Dermis blood vessel endothelial cell (primary cell): ENCODE measurements at regions not wholly inside any gene's neighbourhood (a gene's known extent, or its start where the extent isn't known, plus 50 kb on each side); places are given as distances from the start of the nearest gene placed in this dataset.

Experiments used
- DNase-seq: peaks from one replicate; pipeline ENCODE4 v3.0.0; 2010

DNA sequence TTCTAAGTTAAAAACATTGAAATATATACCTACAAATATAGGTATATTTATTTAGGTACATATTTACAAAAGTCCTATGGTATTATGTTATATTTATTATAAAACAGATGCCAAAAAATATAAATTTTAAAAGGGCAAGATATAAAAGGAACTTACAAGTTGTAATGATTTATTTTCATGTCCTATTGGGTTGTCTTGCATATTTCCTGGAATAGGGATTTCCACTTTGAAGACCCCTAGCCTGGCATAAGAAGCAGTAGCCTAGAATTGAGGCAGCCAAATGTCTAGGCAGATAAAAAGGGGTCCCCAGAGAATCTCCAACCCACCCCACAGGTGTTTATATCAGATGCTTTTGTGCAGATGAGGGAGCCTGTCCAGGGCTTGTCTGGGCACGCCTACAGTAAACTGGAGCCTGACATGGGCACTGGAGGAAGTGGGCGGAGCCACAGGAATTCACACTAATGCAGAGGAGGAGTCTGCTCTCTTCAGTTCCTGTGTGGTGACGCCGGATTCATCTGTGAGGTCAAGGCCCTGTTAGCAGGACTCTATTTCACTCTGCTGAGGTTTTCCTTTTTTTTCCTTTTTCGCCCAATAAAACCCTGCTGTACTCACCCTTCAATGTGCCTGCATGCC is 1088.9 kb upstream of the PIK3C3 start:
- no peak for DNase-seq

DNA sequence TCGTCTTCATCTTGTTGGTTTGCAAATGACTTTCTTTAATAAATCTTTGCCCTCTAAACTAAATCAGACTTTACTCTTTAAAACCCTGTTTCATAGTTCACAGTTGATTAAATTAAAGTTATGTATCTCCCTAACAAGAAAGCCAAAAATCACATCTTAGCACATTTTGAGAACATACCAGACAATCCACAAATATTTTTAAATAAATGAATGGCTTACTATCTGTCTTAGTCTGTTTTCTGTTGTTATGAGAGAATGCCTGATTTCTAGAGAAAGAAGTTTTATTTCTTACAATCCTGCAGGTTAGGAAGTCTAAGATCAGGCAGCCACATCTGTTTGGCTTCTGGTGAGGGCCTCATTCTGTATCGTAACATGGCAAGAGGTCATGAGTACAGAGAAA is 1090.2 kb upstream of the PIK3C3 start:
- DNase-seq, result no peak

DNA sequence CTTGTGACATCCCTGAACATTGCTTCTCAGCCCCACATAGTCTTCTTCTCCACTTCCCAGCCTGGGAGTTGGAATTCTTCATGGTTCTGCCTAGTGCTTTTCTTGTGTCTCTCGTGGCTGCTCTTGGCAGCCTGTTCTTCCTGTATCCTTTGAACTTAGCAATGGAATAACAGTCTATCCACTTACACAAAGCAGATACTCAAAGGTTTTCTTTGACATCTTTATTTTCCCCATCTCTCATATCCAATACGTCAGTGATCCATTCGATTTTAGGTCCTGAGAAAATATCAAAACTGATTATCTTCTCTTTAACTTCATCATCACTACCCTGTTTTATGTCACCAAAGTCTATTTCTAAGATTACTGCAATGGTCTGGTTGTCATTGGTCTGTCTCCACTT is 1091.2 kb upstream of the PIK3C3 start:
- no peak for DNase-seq

DNA sequence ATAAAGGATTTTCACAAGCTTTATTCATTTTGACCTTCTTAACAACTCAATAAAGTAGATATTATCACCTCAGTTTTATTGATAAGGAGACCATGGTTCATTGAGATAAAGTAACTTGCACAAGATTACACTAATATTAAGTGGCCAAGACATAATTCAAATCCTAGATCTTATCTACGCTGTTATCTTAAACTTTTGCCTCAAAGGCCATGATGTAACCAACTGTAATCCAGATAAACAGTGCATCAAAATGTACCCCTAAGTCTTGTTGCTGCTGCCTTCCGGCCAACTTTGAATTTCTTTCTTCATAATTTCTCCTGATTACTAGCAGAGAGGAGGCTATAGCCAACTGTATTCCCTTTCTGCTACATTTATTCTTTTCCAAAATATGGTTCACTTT is 1094.8 kb upstream of the PIK3C3 start:
- no peak for DNase-seq

DNA sequence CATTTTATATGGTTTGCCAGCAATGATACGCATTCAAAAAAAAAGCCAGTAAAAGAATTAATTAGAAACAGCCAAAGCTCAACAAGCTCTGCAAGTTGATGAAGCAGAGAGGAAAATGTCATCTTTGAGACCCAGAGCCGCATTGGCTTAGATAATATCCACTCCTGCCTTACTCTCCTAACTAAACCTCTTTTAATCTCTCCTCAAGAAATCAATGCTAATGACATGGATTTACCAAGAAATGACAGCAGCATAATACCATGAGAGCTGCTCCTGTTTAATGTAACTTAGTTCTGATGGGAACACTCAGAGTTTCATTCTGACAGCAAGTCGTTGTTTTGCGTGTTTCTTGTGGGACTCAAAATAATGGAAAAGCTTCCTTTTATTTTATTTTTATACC is 1099.4 kb upstream of the PIK3C3 start:
- no peak for DNase-seq

DNA sequence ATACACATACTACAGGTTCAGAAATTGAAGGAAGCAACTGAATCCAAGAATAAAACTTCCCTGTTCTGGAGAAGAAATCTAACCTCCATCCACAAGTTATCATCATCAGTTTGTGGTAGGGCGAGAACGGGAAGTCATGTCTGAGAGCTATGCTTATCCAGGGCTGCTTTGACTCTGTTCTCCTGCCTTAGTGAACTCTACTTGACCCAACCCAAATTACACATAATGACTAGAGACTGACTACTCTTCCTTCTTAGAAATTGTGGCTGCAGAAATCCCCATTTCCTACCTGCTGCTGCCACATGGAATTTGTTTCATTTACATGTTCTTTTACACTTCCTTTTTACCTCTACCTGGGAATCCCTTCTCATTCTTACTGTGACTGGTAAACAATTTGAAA is 1102.6 kb upstream of the PIK3C3 start:
- DNase-seq, result no peak

DNA sequence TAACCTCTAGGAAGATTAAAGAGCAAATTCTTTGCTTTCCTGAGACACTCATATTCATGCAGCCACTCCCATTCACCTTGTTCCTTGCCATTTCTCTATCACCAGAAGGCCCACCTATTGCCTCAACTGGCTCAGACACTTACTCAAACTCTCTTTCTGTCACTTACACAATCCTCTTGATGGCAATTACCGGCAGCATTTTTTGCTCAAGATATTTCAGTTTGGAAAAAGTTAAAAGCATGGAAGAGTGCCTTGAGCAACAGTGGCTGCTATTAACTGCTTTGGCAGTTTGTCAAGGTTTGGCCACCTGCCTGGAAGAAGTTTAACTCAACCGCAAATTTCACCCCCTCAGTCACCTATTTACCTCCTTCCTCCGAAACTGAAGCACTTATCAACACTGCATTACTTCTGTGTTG is 1104.0 kb upstream of the PIK3C3 start:
- no peak for DNase-seq

DNA sequence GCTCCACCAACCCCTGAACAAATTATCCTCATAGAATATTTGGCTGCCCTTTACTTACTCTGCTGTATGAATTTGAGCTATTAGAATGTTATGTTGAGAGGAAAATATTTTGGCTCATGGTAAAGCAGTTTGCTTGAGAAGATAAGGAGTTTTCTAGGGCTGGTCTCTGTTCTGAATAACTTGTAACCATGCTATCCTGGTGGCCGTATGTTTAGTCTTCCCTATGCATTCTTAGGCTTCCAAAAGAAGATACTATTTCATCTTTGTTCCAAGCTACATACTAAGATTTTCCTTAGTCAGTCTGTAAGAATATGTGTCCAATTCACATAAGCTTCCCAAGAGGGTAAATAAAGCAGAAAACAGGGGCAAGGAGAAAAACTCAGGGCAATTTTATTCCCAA is 1105.1 kb upstream of the PIK3C3 start:
- no peak for DNase-seq

DNA sequence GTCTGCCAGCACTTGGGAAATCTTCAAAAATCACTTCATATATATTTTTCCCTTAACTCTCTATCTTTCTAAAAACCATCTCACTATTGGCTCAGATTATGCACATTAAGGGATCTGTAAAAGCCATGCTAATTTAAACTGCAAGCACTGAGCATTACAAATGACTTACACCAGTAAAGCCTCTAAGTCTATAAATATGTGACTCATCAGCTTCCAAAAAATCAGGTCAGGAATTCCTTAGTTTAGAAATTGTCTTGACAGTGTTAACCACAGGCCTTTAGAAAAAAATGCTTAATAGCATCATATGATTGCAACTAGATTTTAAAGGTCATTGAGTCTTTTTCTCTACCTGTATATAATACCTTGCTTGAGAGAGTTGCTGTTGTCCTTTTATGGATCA is 1113.6 kb upstream of the PIK3C3 start:
- no peak for DNase-seq

DNA sequence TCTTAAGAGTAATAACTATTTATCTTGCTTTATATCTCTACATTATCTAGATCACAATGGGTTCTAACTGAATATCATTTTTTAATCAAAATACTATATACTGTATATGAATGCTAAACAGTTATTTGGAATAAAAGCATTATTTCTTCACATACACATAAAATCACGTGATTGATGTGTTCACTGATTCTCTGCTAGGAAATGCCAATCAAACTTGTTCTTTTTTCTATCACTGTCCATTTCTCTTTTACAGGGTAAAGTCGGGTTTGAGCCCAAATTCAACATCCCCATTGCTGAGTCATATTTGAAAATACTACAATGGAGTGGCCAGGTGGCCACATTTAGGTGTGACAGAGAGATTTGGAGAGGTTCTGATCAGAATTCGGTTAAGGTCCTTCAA is 1114.0 kb upstream of the PIK3C3 start:
- no peak for DNase-seq

DNA sequence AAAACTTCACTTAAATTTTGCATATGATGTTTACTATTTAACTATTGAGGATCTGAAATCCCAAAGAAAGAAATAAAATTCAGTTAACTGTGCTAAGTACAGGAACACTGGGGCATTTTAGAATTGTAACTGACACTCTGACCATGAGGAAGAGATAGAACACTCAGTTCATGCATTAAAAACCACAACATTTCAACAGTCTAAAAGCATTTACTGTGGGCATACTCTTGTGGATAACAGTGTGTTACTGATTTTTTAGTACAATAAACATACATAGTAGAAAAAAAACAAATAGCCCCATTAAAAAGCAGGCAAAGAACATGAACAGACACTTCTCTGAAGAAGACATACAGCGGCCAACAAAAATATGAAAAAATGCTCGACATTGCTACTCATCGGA is 1122.7 kb upstream of the PIK3C3 start:
- no peak for DNase-seq

DNA sequence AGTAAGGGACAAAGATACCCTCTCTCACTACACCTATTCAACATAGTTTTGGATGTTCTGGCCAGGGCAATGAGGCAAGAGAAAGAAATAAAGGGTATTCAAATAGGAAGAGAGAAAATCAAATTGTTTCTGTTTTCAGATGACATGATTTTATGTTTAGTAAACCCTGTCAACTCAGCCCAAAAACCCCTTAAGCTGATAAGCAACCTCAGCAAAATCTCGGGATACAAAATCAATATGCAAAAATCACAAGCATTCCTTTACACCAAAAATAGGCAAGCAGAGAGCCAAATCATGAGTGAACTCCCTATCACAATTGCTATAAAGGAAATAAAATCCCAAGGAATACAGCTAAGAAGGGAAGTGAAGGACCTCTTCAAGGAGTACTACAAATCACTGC is 1130.7 kb upstream of the PIK3C3 start:
- DNase-seq, result no peak

DNA sequence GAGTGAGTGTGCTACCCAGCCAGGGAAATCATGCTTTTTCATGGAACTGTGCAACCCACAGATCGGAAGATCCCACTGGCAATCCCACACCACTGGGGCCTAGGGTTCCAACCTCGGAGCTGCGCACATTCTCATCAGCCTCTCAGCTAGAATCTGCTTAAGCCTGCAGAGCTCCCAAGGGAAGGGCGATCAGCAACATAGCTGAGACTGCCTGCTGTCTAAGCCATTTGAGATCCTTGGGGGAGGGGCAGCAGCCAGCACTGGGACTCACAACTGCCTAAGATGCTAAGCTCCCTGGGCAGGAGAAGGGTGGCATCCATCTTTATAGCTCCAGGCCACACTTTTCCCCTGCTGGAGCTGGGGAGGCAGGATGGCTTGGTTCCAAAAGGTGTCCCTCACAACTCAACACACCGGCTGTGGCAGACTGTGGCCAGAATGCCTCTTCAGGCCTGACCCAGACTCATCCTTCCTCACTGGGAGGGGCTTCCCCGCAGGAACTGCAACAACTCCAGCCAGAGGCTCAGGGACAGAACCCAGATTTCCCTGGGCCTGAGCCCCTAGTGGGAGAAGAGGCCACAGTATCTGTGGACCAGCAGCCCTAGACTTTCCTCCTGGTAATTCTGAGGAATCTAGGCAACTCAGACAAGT is 1133.3 kb upstream of the PIK3C3 start:
- no peak for DNase-seq

DNA sequence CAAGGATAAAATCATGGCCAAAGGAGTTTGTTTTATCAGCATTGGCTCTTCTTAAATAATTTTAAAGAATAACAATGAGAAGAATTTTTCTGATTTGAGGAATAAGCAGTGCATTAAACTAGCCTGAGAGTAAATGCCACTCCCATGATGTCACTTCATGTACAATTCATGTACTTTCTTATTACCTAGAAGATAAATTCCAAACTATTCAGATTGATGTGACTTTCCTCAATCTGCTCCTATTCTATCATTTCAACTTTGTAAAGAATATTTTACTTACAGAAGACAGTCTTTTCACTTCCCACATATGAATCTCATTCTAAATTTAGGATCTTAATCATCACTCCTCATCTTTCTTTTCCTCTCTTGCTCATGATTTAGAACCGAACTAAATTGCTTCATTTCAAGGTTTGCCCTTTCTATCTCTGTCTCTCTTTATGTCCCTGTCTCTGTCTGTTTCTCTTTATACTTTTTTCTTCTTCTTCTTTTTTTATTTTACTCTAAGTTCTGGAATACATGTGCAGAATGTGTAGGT is 1142.0 kb upstream of the PIK3C3 start:
- no peak for DNase-seq

DNA sequence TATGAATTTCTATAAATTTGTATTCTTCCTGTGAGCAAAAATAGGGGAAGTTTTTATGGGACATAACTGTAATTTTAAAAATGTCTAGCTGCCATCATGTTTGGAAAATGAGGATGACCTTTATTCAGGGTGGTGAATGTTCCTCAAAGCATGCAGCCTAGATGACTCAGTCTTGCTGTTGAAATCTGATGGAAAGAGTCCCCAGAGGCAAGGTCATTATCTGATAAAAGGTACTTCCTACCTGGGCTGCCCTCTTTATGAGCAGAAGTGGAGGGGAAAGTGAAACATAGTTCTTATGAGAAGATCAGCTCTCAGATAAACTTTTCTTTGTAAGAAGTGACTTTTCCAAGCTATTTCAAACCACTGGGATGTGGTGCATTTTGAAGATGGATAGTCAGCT is 1144.7 kb upstream of the PIK3C3 start:
- DNase-seq, result no peak

DNA sequence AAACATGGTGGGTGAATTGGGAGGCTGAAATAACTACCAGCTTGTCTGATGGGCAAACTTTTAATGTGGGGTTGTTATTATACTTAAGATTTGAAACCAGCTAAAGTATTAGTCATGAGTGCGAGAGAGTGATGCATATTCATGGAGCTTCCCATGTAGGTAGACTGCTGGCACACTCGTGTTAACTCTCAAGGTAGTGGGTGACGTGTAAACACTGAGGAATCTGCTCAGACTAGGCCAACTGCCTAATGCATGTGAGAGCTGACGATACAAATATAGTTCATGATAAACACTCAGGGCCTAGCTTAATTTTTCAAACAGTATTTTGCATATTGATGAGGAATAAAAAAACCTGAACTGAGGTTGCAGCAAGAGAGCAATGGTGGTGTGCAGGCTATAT is 1165.7 kb upstream of the PIK3C3 start:
- no peak for DNase-seq

DNA sequence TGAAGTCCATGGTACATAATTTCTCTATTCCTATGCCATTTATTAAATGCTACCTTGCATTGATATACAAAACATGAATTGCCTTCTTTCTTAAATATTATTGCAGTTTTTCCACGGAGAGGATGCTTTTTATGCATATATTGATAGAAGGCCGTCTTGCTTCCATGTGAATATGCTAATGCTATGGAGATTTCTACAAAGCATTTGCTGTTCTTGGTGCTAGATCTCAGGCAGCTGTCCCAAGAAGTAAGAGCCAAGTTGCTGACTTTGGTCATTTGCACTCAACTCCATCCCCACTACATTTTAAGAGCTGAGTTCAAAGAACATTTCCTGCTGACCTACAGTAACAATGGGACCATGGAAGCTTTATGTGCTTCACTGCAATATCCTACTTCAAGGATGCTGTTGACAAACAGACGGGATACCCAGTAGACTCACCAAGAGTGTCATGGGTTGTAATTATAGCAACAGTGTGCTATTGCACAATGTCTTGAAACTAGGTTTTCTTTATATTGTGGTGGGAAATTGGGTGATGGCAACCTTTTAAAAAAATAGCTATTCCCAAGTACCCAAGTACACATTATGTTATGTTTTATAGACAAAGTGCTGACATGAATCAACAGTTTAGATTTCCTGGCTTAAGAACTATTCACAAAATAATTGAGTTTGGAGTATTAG is 1172.4 kb upstream of the PIK3C3 start:
- DNase-seq, result no peak

DNA sequence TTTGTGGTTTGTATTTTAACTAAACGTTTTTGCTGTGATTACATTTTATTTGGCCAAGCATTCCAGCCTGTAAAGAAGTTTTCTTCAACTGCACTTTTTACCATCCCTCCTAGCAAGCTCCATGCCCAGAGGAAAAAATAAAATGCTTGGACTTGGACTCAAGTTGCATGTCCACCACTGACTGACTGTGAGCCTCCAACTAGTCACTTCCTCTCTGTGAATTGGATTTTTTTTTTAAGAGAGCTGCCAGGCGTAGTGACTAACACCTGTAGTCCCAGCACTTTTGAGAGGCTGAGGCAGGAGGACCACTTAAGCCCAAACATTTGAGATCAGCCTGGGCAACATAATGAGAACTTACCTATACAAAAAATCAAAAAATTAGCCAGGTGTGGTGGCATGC is 1185.2 kb upstream of the PIK3C3 start:
- no peak for DNase-seq

DNA sequence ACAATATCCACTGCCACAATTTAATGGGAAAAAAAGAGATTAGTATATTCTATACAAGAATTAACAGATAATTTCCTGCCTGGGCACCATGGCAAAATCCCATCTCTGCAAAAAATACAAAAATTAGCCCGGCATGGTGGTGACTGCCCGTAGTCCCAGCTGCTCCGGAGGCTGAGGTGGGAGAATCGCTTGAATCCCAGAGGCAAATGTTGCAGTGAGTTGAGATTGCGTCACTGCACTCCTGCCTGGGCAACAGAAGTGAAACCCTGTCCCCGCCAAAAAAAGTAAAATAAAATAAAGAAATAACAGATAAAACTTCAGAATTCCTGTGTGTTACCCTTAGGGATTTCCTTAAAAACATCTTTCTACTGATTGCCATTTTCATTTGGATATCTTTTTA is 1194.8 kb upstream of the PIK3C3 start:
- no peak for DNase-seq

DNA sequence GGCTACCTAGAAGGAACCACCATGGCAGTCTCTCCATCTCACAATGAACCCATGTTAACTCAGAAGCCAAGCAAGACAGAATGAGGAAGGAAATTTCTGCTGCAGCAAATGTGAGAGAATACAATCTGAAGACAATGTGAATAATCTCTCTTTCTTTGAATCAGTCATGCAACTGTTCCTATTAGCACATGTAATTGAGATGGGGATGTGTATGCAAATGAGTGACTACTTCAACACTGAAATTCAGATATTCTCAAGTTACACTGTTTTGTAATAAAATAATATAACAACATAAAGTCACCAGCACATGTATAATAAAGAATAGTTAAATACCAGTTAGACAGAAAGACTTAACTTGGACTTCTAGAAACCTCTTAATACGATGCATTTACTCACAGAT is 1200.6 kb upstream of the PIK3C3 start:
- no peak for DNase-seq

DNA sequence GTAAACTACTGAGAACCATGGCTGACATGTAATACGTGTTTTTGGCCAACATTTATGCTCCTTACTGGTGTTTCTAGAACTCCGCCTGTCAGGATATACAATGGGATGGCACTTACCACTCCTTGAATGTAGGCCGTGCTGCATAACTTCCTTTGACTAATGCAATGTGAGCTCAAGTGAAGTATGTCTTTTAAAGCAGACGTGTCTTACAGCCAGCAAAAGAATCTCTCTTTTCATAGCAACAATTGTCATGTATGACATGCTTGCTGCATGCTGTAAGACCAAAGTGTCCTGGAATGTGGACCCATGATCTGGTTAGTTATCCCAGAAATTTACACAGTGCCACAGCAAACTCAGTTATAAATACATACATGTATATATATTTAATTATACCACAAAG is 1202.7 kb upstream of the PIK3C3 start:
- DNase-seq, result no peak

DNA sequence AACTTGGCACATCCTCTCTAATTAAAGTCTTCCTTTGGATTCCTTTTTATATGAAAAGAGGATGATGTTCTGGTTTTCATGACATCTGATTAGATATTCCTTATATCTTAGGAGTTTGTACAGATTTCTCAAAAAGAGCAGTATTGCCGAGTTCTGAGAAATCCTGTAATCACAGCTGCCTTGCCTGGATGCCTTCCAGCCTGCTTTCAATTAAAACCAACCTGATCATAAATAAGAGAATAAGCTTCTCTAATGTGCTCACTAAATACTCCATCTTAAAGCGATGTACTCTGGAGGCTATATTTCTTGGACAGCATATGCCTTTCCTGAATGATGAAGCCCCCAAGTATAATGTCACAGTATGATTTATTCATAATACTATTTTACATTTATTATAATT is 1203.8 kb upstream of the PIK3C3 start:
- DNase-seq, result no peak

DNA sequence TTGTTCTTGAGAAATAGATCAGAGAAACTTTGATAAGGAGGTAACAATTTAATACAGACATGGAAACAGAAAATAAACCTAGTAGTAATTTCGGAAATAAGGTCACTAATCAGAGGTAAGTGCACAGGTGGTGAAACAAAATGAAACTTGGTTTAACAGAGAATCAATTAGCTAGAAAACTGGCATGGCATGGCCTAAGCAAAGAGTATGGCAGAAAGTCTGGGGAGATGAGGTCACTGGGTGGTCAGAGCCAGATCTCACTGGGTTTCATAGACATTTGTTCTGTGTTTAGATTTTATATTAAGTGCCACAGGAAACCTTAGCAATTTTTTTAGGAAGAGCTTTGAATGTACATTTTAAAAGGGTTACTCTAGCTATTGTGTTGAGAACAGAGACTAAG is 1216.0 kb upstream of the PIK3C3 start:
- no peak for DNase-seq

DNA sequence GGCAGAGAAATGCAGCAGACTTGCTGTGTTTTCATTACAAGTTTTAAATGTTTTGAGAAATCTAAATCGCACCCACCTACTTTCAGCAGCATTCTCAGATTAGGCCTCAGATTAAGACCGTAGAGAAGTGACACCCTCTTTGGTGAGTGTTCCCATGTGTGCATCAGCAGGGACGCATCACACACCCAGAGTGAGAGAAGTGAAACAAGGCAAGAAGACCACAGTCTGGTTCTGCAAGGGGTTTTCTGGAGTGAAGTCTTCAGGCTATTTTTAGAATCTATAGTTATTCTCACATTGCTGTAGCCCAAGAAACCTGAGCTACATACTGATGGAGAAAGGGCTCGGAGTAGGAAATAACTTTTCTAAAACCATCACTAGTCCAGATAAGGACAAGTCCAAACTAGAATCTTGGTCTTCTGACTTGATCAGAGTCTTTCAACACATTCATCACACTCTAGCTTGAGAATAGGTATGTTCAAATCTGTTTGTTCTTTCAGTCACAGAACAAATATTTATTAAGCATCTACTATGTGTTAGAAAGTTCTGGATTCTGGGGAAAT is 1216.6 kb upstream of the PIK3C3 start:
- DNase-seq, result no peak
